ENCODE measurements at regions not wholly inside any gene's neighbourhood (a gene's known extent, or its start where the extent isn't known, plus 50 kb on each side); places are given as distances from the start of the nearest gene placed in this dataset.

- TF ChIP-seq CTCF (conservative IDR thresholded peaks at IDR 0.05) (no peak), EZH2 (IDR thresholded peaks at IDR 0.05; ENCODE audit: low read depth) (no peak)
These were observed 78.4 kb upstream of the CTTNBP2NL start for GRCh38 chr1:112317611-112318062.
